ENCODE measurements at regions not wholly inside any gene's neighbourhood (a gene's known extent, or its start where the extent isn't known, plus 50 kb on each side); places are given as distances from the start of the nearest gene placed in this dataset.
"Not testable (repeated sequence)": the region's sequence is repeated elsewhere in the genome, so short reads cannot be mapped to it uniquely, and the experiment has no call there.

GRCh38 chr1:120550335-120550734 lies 135.5 kb downstream of the NBPF8 start:
- DNase-seq (ENCODE audit: low read depth in 3 of 3, low spot score in 1 of 3): not testable (repeated sequence)

- DNase-seq (ENCODE audit: low read depth in 3 of 3, low spot score in 1 of 3): not testable (repeated sequence)
These were observed 137.4 kb downstream of the NBPF8 start for GRCh38 chr1:120552190-120552589.

DNA sequence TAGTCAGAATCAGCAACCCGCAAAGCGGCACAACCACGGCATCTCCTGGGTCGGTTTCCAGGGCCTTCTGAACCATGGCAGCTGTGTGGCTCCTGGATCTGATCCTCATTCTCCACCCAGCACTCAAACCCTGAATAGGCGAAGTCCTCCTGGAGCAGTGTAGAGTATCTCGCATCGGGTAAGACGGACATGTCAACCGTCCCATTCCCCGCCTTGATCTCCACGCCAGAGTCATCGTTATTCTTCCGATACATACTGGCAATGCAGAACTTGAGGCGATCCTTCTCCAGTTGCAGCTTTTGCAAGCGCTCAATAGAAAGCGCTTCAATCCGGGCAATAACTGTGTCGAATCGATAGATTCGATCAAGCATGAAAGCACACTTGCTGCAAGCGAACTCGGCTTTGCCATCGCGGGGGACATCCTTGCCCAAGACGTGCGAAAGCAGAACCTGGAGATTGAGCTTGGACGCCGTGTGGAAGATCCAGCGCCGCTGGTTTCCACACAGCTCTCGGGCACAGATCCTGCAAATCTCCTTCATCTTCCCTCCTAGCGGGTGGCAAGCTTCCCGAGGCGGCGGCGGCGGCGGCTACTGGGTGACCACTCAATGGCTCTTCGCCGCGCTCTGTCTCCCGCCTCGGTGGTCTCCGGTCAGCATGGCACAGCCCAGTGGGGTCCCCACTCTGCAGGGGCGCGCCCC lies 142.9 kb downstream of the NBPF8 start:
- DNase-seq (ENCODE audit: low read depth in 3 of 3, low spot score in 1 of 3): not testable (repeated sequence)

- DNase-seq (ENCODE audit: low read depth in 3 of 3, low spot score in 1 of 3): peak; percentile 13 to 25 (median 21)
These were observed 143.6 kb downstream of the NBPF8 start for GRCh38 chr1:120558303-120559060.

GRCh38 chr1:120561767-120562166 lies 146.9 kb downstream of the NBPF8 start:
- DNase-seq (ENCODE audit: low read depth in 3 of 3, low spot score in 1 of 3): not testable (repeated sequence)

DNA sequence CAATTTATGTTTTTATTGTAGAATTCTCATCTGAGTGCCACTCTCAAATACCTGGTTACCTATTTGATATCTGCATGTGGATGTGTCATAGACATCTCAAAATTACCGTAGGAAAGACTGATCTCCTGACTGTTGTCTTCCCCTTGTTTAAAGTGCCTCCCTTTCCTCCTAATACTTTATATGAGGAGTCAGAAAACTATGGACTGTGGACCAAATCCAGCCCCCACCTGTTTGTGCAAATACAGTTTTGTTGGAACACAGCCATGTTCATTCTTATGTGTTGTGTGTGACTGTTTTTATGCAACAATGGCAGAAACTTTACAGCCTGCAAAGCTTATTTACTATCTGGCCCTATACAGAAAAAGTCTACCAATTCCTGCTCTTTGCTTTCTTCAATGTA lies 150.6 kb downstream of the NBPF8 start:
- not testable (repeated sequence) for DNase-seq (ENCODE audit: low read depth in 3 of 3, low spot score in 1 of 3)

GRCh38 chr1:120567620-120568019 lies 152.8 kb downstream of the NBPF8 start:
- not testable (repeated sequence) for DNase-seq (ENCODE audit: low read depth in 3 of 3, low spot score in 1 of 3)

DNA sequence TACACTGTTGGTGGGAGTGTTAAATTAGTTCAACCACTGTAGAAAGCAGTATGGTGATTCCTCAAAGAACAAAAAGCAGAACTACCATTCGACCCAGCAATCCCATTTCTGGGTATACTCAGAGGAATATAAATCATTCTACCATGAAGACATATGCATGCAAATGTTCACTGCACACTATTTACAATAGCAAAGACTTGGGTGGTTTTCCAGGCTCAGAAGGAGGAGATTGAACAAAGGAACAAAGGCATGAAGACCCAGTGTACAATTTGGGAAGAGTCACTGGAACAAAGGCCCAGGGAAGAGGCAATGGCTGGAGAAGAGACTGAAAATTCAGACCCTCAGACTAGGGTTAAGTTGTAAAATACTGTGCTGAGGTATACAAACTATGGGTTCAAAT lies 148.5 kb upstream of the NBPF26 start:
- DNase-seq (ENCODE audit: low read depth in 3 of 3, low spot score in 1 of 3): not testable (repeated sequence)

GRCh38 chr1:120582135-120582534 lies 141.6 kb upstream of the NBPF26 start:
- not testable (repeated sequence) for DNase-seq (ENCODE audit: low read depth in 3 of 3, low spot score in 1 of 3)

DNA sequence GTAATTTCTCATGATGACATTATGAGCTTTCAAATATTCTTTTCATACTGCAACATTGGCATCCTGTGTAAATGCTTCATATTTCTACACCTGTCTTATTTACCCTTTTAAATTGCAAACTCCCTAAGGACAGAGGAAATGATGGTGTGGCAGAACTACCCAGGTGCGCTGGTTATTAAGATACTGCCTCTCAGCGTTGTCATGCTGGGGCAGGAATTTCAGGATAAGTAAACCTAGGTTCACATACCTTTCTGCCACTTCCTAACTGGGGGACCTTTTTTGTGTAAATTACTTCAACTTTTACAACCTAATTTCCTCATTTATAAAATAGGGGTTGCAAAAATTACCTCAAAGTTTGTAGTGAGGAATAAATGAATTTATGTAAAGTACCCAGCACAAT lies 137.7 kb upstream of the NBPF26 start:
- not testable (repeated sequence) for DNase-seq (ENCODE audit: low read depth in 3 of 3, low spot score in 1 of 3)

DNA sequence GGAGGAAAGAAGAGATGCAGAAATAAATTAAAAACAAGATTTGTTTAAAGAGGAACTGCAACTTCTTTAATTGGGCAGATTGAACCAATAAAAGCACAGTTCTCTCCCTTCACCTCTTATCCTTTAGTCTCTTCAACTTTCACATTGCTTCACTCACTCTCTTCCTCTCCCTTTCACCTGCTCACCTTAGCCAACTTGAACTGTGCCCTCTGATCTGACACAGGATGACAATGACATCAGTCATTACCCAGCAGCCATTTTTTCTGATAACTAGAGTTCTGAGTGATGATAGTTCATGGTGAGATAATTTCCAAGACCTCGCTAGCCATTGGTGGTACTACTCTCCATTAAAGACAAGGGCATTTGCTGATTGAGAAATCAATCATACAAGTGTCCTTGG lies 134.9 kb upstream of the NBPF26 start:
- DNase-seq (ENCODE audit: low read depth in 3 of 3, low spot score in 1 of 3): not testable (repeated sequence)

- DNase-seq (ENCODE audit: low read depth in 3 of 3, low spot score in 1 of 3): not testable (repeated sequence)
These were observed 132.0 kb upstream of the NBPF26 start for GRCh38 chr1:120591774-120592173.

GRCh38 chr1:120592943-120593342 lies 130.8 kb upstream of the NBPF26 start:
- DNase-seq (ENCODE audit: low read depth in 3 of 3, low spot score in 1 of 3): not testable (repeated sequence)

DNA sequence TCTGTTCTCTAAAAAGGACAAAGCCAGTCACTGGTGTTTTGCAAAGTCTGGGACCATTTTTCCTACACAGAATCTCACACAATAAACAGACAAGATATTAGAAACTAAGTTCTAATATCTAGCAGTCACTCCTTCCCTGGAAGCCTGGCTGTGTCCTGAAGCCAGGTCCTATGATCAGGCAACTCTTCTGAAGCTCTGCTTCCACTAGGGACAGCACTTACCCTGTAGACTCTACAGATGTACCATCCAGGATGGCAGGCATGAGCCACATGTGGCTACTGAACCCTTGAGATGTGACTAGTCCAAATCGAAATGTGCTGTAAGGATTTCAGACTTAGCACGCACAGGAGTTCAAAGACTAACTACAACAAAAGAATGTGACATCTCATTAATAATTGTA lies 130.1 kb upstream of the NBPF26 start:
- DNase-seq (ENCODE audit: low read depth in 3 of 3, low spot score in 1 of 3): not testable (repeated sequence)

GRCh38 chr1:120598331-120598951 lies 125.3 kb upstream of the NBPF26 start:
- DNase-seq (ENCODE audit: low read depth in 3 of 3, low spot score in 1 of 3): not testable (repeated sequence)

GRCh38 chr1:120599511-120599910 lies 124.2 kb upstream of the NBPF26 start:
- not testable (repeated sequence) for DNase-seq (ENCODE audit: low read depth in 3 of 3, low spot score in 1 of 3)

DNA sequence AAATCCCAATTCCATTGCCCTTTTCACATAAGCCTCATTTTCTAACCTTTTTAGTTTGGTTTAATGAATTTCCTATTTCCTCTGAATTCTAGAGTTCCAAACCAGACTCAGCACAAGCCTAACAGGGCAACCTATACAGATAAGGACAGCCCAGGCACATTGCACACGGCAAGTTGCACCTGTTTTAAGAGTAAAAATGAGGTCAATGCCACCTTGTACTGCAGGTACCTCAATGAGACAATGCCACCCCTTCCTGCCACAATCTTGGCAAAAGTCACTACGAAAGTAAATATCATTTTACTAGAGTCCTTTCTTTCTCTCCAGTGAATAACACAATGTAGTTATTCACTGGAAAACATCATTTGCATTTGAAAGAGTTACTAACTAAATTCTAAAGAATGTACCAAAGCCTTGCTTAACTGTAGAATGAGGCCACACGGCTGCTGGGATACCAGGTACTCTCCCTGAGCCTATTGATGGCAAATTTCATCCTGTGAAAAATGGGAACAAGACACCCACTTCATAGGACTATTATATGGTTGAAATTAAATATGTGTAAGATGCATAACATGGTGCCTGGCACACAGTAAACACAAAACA lies 123.2 kb upstream of the NBPF26 start:
- DNase-seq (ENCODE audit: low read depth in 3 of 3, low spot score in 1 of 3): not testable (repeated sequence)

DNA sequence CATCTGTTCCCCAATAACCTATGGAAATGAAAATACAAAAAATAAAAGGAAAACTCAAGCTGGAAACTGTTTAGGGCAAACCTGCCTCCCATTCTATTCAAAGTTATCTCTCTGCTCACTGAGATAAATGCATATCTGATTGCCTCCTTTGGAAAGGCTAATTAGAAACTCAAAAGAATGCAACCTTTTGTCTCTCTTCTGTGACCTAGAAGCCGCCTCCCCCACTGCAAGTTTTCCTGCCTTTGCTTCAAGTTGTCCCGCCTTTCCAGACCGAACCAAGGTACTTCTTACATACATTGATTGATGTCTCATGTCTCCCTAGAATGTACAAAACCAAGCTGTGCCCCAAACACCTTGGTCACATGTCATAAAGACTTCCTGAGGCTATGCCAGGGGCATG lies 115.9 kb upstream of the NBPF26 start:
- not testable (repeated sequence) for DNase-seq (ENCODE audit: low read depth in 3 of 3, low spot score in 1 of 3)

GRCh38 chr1:120608314-120609014 lies 115.3 kb upstream of the NBPF26 start:
- DNase-seq (ENCODE audit: low read depth in 3 of 3, low spot score in 1 of 3): not testable (repeated sequence)

DNA sequence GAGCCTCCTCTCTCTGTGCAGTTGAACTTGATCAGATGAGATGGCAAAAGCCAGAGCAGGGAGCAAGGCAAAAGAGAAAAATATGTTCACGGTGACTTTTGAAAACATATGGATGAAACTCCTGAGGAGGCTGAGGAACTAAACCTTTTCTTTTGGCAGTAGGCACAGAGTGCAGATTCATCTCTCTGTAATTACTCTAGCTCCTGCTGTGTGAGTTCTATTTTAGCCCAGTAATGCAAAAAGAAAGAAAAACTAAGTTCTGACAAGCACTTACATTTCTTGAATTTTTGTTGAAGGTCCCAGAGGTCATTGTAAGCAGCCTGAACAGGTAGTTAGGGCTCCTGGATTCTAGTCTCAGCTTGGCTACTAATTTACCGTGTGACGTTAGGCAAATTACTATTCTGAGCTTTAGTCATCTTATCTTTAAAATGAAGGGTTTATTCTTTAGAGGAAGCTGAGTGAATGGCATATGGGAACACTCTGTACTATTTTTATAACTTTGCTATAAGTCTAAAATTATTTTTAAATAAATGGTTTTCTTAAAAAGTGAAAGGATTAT lies 114.7 kb upstream of the NBPF26 start:
- not testable (repeated sequence) for DNase-seq (ENCODE audit: low read depth in 3 of 3, low spot score in 1 of 3)

Measured in stimulated activated CD4-positive, alpha-beta T cell treated with anti-CD3 and anti-CD28 coated beads, TNF-alpha, amount 100 ng/mL, for 1 hour (primary cell).